ENCODE measurements at regions not wholly inside any gene's neighbourhood (a gene's known extent, or its start where the extent isn't known, plus 50 kb on each side); places are given as distances from the start of the nearest gene placed in this dataset.
"Not testable (repeated sequence)": the region's sequence is repeated elsewhere in the genome, so short reads cannot be mapped to it uniquely, and the experiment has no call there.

DNA sequence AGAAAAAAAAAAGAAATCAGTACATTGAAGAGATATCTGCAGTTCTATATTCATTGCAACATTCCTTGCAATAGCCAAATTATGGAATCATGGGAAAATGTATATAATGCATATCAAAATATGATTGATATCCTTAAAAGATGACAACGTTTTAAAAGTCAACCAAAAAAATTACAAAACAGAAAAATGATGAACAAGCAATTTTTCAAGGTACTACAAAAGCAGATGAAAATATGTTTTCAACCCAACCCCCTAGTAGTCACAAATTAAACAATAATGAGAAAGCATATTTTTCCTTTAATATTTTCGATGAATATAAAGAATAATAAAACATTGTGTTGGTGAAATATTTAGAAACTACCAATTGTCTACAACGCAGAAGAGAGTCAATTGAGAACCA is 497.6 kb downstream of the MEI4 start:
- no peaks in the 10 kb centered on the region for H3K4me1 Mint-ChIP-seq
- H3K4me3 Mint-ChIP-seq = no peak overlapping the region
- H3K27me3 Mint-ChIP-seq = no peaks in the 10 kb centered on the region
- no peak for ATAC-seq
- DNase-seq = no peak
- H3K9me3 Mint-ChIP-seq = peaks cover 1 to 15% of the 10 kb centered on the region in 2 donors
- no peak overlapping the region for H3K27ac Mint-ChIP-seq

DNA sequence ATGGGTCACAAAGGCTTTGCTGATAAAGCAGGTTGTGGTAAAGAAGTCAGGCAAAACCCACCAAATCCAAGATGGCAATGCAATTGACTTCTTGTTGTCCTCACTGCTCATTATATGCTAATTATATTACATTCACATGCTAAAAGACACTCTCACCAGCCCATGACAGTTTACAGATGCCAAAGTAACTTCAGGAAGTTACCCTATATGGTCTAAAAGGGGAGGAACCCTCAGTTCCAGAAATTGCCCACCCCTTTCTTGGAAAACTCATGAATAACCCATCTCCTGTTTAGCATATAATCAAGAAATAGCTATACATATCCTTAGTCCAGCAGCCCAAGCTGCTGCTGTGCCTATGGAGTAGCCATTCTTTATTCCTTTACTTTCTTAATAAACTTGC is 501.1 kb downstream of the MEI4 start:
- ATAC-seq (no peak), DNase-seq (no peak)
- H3K9me3 Mint-ChIP-seq = peaks cover 14 to 30% of the 10 kb centered on the region in 2 donors
- no peak overlapping the region for H3K27ac Mint-ChIP-seq
- no peaks in the 10 kb centered on the region for H3K4me1 Mint-ChIP-seq
- no peaks in the 10 kb centered on the region for H3K27me3 Mint-ChIP-seq
- H3K4me3 Mint-ChIP-seq = no peak overlapping the region

GRCh38 chr6:78157606-78158005 is 504.8 kb downstream of the MEI4 start:
- DNase-seq (no peak), ATAC-seq (no peak)
- Mint-ChIP-seq H3K27me3 (no peaks in the 10 kb centered on the region), H3K4me1 (no peaks in the 10 kb centered on the region), H3K27ac (no peak overlapping the region), H3K4me3 (no peak overlapping the region), H3K9me3 (peaks cover 14 to 16% of the 10 kb centered on the region in 2 donors)

- ATAC-seq (no peak), DNase-seq (no peak)
- Mint-ChIP-seq H3K27ac (no peak overlapping the region), H3K9me3 (peaks cover 7 to 13% of the 10 kb centered on the region in 2 donors), H3K4me1 (no peaks in the 10 kb centered on the region), H3K4me3 (no peak overlapping the region), H3K27me3 (no peaks in the 10 kb centered on the region)
Measured at GRCh38 chr6:78188891-78189290, 536.1 kb downstream of the MEI4 start.

DNA sequence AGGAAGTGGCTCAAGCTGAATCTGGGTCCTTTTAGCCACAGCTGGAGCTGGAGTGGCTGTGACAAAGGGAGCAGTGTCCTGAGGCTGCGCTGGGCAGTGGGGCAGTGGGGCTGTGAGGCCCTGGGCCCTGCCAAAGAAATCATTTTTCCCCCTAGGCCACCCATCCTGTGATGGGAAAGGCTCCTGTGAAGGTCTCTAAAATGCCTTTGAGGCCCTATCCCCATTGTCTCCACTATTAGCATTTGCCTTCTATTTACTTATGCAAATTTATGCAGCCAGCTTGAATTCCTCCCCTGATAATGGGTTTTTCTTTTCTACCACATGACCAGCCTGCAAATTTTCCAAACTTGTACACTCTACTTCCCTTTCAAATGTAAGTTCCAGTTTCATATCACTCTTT is 539.2 kb downstream of the MEI4 start:
- no peaks in the 10 kb centered on the region for H3K27me3 Mint-ChIP-seq
- H3K4me1 Mint-ChIP-seq = no peaks in the 10 kb centered on the region
- H3K4me3 Mint-ChIP-seq = no peak overlapping the region
- no peak overlapping the region for H3K27ac Mint-ChIP-seq
- peaks cover 0 to 13% of the 10 kb centered on the region in 2 donors for H3K9me3 Mint-ChIP-seq
- DNase-seq = no peak
- no peak for ATAC-seq

DNA sequence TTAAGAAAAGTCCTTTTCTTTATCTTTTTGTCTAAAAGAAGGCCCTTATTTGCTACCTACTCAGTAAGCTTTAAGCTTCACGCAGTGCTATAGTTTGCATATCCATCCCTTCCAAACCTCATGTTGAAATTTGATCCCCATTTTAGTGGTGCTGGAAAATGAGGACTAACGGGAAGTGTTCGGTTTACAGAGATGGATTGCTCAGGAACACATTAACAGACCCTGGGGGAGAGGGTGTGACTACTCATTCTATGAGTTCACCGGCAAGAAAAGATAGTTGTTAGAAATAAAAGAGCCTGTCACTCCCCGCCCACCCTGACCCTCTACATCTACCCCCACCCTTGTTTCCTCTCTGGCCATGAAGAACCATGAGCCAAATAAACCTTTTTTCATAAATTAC is 546.2 kb downstream of the MEI4 start:
- Mint-ChIP-seq H3K9me3 (no peaks in the 10 kb centered on the region), H3K27ac (no peak overlapping the region), H3K4me1 (no peaks in the 10 kb centered on the region), H3K4me3 (no peak overlapping the region), H3K27me3 (no peaks in the 10 kb centered on the region)
- no peak for ATAC-seq
- no peak for DNase-seq

- ATAC-seq (no peak), DNase-seq (no peak)
- no peaks in the 10 kb centered on the region for H3K4me1 Mint-ChIP-seq
- H3K4me3 Mint-ChIP-seq = no peak overlapping the region
- no peaks in the 10 kb centered on the region for H3K27me3 Mint-ChIP-seq
- no peak overlapping the region for H3K27ac Mint-ChIP-seq
- H3K9me3 Mint-ChIP-seq = no peaks in the 10 kb centered on the region
Measured at GRCh38 chr6:78222226-78222625, 569.4 kb downstream of the MEI4 start.

DNA sequence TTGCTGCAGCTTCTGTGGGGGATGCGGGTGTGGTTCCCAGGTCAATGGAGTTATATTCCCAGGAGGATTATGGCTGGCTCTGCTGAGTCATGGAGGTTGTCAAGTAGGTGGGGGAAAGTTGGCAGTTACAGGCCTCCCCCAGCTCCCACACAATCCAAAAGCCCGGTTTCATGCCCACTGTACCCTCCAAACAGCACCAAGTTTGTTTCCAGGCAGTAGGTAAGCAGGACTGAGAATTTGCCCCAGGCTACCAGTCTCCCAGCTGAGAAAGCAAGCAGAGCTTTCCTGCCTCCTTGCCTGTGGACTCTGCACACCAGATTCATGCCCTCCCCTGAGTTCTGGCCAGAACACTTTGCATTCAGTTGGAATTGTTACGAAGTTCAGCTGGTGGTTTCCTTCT is 578.2 kb downstream of the MEI4 start:
- Mint-ChIP-seq H3K9me3 (peaks cover 0 to 7% of the 10 kb centered on the region in 2 donors), H3K4me1 (no peaks in the 10 kb centered on the region), H3K27me3 (no peaks in the 10 kb centered on the region), H3K27ac (no peak overlapping the region), H3K4me3 (no peak overlapping the region)
- ATAC-seq (no peak), DNase-seq (no peak)

- Mint-ChIP-seq H3K4me3 (no peak overlapping the region), H3K4me1 (no peaks in the 10 kb centered on the region), H3K27ac (no peak overlapping the region), H3K9me3 (peaks cover 9 to 15% of the 10 kb centered on the region in 2 donors), H3K27me3 (no peaks in the 10 kb centered on the region)
- no peak for ATAC-seq
- no peak for DNase-seq
Measured at GRCh38 chr6:78243519-78243918, 590.7 kb downstream of the MEI4 start.

DNA sequence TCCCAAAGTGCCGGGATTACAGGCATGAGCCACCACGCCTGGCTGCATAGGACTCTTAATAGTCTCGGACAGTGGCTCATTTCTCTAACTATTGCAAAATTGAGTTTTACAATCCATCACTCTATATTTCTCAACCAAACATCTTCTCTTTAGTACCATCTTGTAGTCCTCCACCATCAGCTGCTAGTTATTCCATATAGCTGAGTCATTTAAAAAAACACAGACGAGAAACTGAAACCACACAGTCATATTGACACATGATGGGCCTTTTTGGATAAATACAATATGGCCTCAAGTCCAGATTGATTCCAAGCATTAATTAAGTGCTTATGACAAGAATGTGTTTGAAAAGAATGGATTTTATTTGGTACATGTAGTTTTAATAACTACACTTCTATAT is 599.1 kb downstream of the MEI4 start:
- no peak overlapping the region for H3K27ac Mint-ChIP-seq
- no peaks in the 10 kb centered on the region for H3K4me1 Mint-ChIP-seq
- no peaks in the 10 kb centered on the region for H3K27me3 Mint-ChIP-seq
- H3K4me3 Mint-ChIP-seq = no peak overlapping the region
- no peaks in the 10 kb centered on the region for H3K9me3 Mint-ChIP-seq
- no peak for DNase-seq
- no peak for ATAC-seq

DNA sequence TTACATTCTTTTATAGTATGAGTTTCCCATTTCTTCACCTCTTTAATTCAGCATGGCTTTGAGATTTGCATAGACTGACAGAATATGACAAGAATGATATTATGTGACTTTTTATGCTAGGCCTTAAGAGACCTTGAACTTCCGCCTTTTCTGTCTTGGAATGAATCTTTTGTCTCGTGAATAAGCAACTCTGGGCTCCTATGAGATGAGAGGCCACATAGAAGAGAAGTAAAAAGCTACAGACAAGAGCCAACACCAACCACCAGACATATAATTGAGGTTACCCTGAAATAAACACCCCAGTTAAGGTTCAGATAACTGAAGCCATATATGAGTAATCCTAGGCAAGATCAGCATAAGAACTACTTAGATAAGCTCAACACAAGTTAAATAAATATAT is 600.8 kb downstream of the MEI4 start:
- ATAC-seq (no peak), DNase-seq (no peak)
- Mint-ChIP-seq H3K4me1 (no peaks in the 10 kb centered on the region), H3K4me3 (no peak overlapping the region), H3K27me3 (no peaks in the 10 kb centered on the region), H3K9me3 (no peaks in the 10 kb centered on the region), H3K27ac (no peak overlapping the region)

- peaks cover 0 to 8% of the 10 kb centered on the region in 2 donors for H3K9me3 Mint-ChIP-seq
- ATAC-seq (no peak), DNase-seq (no peak)
- no peak overlapping the region for H3K4me3 Mint-ChIP-seq
- no peak overlapping the region for H3K27ac Mint-ChIP-seq
- no peaks in the 10 kb centered on the region for H3K4me1 Mint-ChIP-seq
- H3K27me3 Mint-ChIP-seq = no peaks in the 10 kb centered on the region
Measured at GRCh38 chr6:78259935-78260334, 607.1 kb downstream of the MEI4 start.

- not testable (repeated sequence) for H3K27ac Mint-ChIP-seq, H3K4me1 Mint-ChIP-seq, H3K27me3 Mint-ChIP-seq, DNase-seq, H3K9me3 Mint-ChIP-seq, H3K4me3 Mint-ChIP-seq, ATAC-seq
Measured at GRCh38 chr6:78260427-78260826, 606.9 kb upstream of the IRAK1BP1 start.

DNA sequence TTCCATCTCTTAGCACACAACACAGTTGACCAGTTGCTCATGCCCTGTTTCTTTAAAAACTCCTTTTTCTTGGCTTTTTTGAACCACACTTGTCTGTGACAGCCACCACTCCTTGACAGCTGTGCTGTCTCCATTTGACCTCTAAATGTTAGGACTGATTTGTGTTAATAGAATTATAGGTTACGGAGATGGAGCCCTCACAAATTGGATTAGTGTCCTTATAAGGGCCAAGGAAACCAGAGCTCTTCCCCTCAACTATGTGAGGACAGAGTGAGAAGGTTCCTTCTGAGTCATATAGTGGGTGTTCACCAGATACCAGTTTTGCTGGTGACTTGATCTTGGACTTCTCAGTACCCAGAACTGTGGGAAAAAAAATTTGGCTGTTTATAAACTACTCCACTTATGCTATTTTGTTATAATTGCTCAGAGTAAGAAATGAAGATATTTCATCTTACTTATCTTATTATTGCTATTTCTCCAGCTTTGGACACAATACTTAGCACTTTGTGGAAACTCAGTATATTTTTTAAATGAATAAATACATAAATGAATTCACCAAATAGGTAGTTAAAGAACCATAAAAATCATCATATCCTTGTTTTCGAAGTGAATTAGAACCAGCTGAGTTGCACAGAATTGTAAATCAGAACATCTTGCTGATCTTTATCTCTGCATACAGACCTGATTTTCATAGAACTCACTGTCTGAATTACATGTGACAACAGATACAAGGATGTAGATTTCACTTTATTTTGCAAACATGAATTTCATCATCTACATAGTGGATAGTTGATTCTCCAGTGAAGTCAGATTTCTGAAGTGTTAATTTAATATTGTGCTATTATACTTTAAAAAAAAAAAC is 598.5 kb upstream of the IRAK1BP1 start:
- DNase-seq (no peak), ATAC-seq (no peak)
- Mint-ChIP-seq H3K27me3 (no peaks in the 10 kb centered on the region), H3K9me3 (no peaks in the 10 kb centered on the region), H3K4me1 (no peaks in the 10 kb centered on the region), H3K4me3 (no peak overlapping the region), H3K27ac (no peak overlapping the region)

GRCh38 chr6:78300885-78301284 is 566.5 kb upstream of the IRAK1BP1 start:
- no peak for DNase-seq
- Mint-ChIP-seq H3K27ac (no peak overlapping the region), H3K9me3 (peaks cover 0 to 5% of the 10 kb centered on the region in 2 donors), H3K4me1 (no peaks in the 10 kb centered on the region), H3K4me3 (no peak overlapping the region), H3K27me3 (no peaks in the 10 kb centered on the region)
- no peak for ATAC-seq

- Mint-ChIP-seq H3K4me1 (no peaks in the 10 kb centered on the region), H3K9me3 (peaks cover 0 to 6% of the 10 kb centered on the region in 2 donors), H3K27ac (no peak overlapping the region), H3K4me3 (no peak overlapping the region), H3K27me3 (no peaks in the 10 kb centered on the region)
- DNase-seq (no peak), ATAC-seq (no peak)
Measured at GRCh38 chr6:78302411-78302810, 564.9 kb upstream of the IRAK1BP1 start.

DNA sequence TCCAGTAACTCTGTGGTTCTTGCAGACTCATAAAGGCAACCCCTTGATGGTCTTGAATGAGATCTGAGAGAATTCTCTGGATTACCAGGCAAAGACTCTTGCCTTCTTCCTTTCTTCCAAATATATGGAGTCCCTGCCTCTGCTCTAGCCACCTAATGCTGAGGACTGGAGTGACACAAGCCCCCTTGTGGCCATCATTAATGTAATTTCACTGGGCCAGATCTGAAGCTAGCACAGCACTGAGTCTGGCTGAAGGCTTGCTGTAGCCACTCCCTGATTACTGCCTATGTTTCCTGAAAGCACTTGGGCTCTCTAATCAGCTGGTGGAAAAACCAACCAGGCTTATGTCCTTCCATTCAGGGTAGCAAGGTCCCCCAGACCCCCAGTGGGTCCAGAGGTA is 559.3 kb upstream of the IRAK1BP1 start:
- Mint-ChIP-seq H3K4me3 (no peak overlapping the region), H3K9me3 (peaks cover 0 to 10% of the 10 kb centered on the region in 2 donors), H3K27ac (no peak overlapping the region), H3K27me3 (no peaks in the 10 kb centered on the region), H3K4me1 (no peaks in the 10 kb centered on the region)
- ATAC-seq (no peak), DNase-seq (no peak)

Measured in stimulated activated naive CD8-positive, alpha-beta T cell treated with anti-CD3 and anti-CD28 coated beads, Interleukin-15, amount 100 ng/mL, for 72 hours (primary cell).